PC-3 (cell line): ENCODE measurements at regions not wholly inside any gene's neighbourhood (a gene's known extent, or its start where the extent isn't known, plus 50 kb on each side); places are given as distances from the start of the nearest gene placed in this dataset.
A peak's percentile ranks its signal among the peaks of the same experiment; 100 is the strongest.

Experiments
- ATAC-seq: fragments of 200-7000 bp; cut with Tn5 transposase; 2 replicates; pipeline ENCODE4 v1.9.1; 2020; ENCODE audit warnings: mild to moderate bottlenecking, moderate library complexity
- BruUV-seq: library from RNA; stranded (reverse); fragments of 400-500 nt; replicated peaks from 2 replicates; lab custom pipeline; 2021; lab: Mats Ljungman, UMichigan
- CTCF ChIA-PET: fragments of 300-600 bp; sonication (Branson Sonifier 250); formaldehyde crosslinking; loops from one replicate; lab custom pipeline; 2022; ENCODE audit warnings: antibody characterized with exemption; lab: Charles Lee
- POLR2A ChIA-PET: fragments of 300-600 bp; sonication (Branson Sonifier 250); formaldehyde crosslinking; loops from one replicate; lab custom pipeline; 2022; ENCODE audit warnings: antibody characterized with exemption; ENCODE audit not compliant: unreplicated experiment; lab: Charles Lee
- DNase-seq: peaks from one replicate; pipeline ENCODE4 v3.0.0-alpha.2; 2015
- H2AFZ ChIP-seq: fragments of 300-600 bp; sonication (generic); 2 replicates; pipeline ENCODE4 v1.6.0; 2016; ENCODE audit warnings: antibody characterized with exemption, low read length
- H3F3A ChIP-seq: fragments of 300-600 bp; sonication (generic); one replicate; pipeline ENCODE4 v1.6.0; 2017; ENCODE audit warnings: antibody characterized with exemption, low read length, control low read depth, mild to moderate bottlenecking; ENCODE audit not compliant: unreplicated experiment
- H3K27ac ChIP-seq: fragments of 300-600 bp; sonication (generic); 2 replicates; pipeline ENCODE4 v1.5.1; 2016; ENCODE audit warnings: mild to moderate bottlenecking, low read length
- H3K27me3 ChIP-seq: fragments of 300-600 bp; sonication (generic); 2 replicates; pipeline ENCODE4 v1.6.1; 2016; ENCODE audit warnings: low read length, mixed read lengths
- H3K36me3 ChIP-seq: fragments of 300-600 bp; sonication (generic); 2 replicates; pipeline ENCODE4 v1.6.1; 2016; ENCODE audit warnings: low read depth, mixed run types, low read length, mixed read lengths
- H3K4me1 ChIP-seq: fragments of 300-600 bp; sonication (generic); 2 replicates; pipeline ENCODE4 v1.5.1; 2016; ENCODE audit warnings: low read length; ENCODE audit not compliant: insufficient read depth
- H3K4me2 ChIP-seq: fragments of 300-600 bp; sonication (generic); 2 replicates; pipeline ENCODE4 v1.6.0; 2016; ENCODE audit warnings: low read length
- H3K4me3 ChIP-seq: fragments of 300-600 bp; sonication (generic); 2 replicates; pipeline ENCODE4 v1.5.1; 2016; ENCODE audit warnings: mild to moderate bottlenecking, low read length, mixed read lengths
- H3K79me2 ChIP-seq: fragments of 300-600 bp; sonication (generic); 2 replicates; pipeline ENCODE4 v1.6.1; 2017; ENCODE audit warnings: low read length, mixed read lengths
- H3K9ac ChIP-seq: fragments of 300-600 bp; sonication (generic); 2 replicates; pipeline ENCODE4 v1.6.0; 2016; ENCODE audit warnings: mild to moderate bottlenecking, low read length
- H3K9me2 ChIP-seq: fragments of 300-600 bp; sonication (generic); replicated peaks from 2 replicates; pipeline ENCODE4 v1.6.1; 2016; ENCODE audit warnings: mixed run types, low read length, mixed read lengths
- H3K9me3 ChIP-seq: fragments of 300-600 bp; sonication (generic); 2 replicates; pipeline ENCODE4 v1.6.1; 2016; ENCODE audit warnings: low read length, mixed read lengths
- H4K20me1 ChIP-seq: fragments of 300-600 bp; sonication (generic); 2 replicates; pipeline ENCODE4 v1.6.1; 2016; ENCODE audit warnings: low read length, mixed read lengths
- CTCF ChIP-seq: fragments of 300-600 bp; sonication (generic); conservative IDR thresholded peaks from 2 replicates; pipeline ENCODE4 v1.5.1; 2017; ENCODE audit warnings: antibody characterized with exemption, low read depth, mild to moderate bottlenecking, low read length
- EZH2 ChIP-seq: fragments of 300-600 bp; sonication (generic); IDR thresholded peaks from one replicate; pipeline ENCODE4 v1.6.1; 2017; ENCODE audit warnings: antibody characterized with exemption, mild to moderate bottlenecking, low read length; ENCODE audit not compliant: unreplicated experiment
- EZH2phosphoT487 ChIP-seq: fragments of 300-600 bp; sonication (generic); IDR thresholded peaks from 2 replicates; pipeline ENCODE4 v1.6.1; 2018; ENCODE audit warnings: mild to moderate bottlenecking, antibody characterized with exemption, low read length, borderline replicate concordance
- intact Hi-C: fragments of 100-400 bp; cut with micrococcal nuclease; formaldehyde crosslinking; loops from 2 replicates; pipeline ENCODE4 v1.9.0; 2023

GRCh38 chr3:24545887-24546286 lies 51.2 kb upstream of the THRB start:
- ChIA-PET POLR2A (no interaction called here), CTCF (no interaction called here)
- DNase-seq (peak; percentile 70), ATAC-seq (no peak)
- H2AFZ ChIP-seq: peak overlapping the region; percentile 18
- H3K9me2 ChIP-seq: 0 out of 2 replicates have a peak, but pooled peaks cover 3% of the 10 kb centered on the region
- no peak for TF ChIP-seq CTCF
- intact Hi-C loops: no loop called here
- no peak overlapping the region for H3K27ac ChIP-seq
- H3K9ac ChIP-seq: no peak overlapping the region
- BruUV-seq: no TSS peak
- H3K27me3 ChIP-seq: no peaks in the 10 kb centered on the region
- H3K4me2 ChIP-seq: peak overlapping the region; percentile 3; the same call in 1 of the 2 replicates
- no peak overlapping the region for H3K4me3 ChIP-seq
- no peaks in the 10 kb centered on the region for H3F3A ChIP-seq
- no peaks in the 10 kb centered on the region for H3K9me3 ChIP-seq
- no peaks in the 10 kb centered on the region for H3K79me2 ChIP-seq
- H3K4me1 ChIP-seq: peaks cover 27% of the 10 kb centered on the region
- no peaks in the 10 kb centered on the region for H4K20me1 ChIP-seq
- no peaks in the 10 kb centered on the region for H3K36me3 ChIP-seq

DNA sequence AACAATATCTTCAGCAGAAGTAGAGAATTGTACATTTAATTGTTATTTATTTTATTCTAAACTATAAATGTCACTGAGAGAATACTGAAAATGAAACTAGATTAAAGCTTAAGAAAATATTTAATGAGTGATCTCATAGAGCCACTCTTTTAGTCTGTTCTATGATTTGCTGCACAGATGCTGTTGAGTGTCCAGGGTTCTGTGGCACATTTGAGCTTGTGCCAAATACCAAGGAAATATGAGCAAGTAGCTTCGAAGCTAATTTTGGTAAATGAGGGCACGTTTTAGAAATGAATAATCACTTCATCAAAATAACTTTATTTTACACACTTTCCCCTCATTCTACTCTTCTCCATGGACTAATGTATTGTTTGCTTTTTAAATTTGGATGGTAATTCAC lies 53.6 kb upstream of the THRB start:
- H3F3A ChIP-seq: no peaks in the 10 kb centered on the region
- no peaks in the 10 kb centered on the region for H3K27me3 ChIP-seq
- no peak overlapping the region for H2AFZ ChIP-seq
- 0 out of 2 replicates have a peak, but pooled peaks cover 3% of the 10 kb centered on the region for H3K9me2 ChIP-seq
- POLR2A ChIA-PET: no interaction called here
- H3K4me3 ChIP-seq: no peak overlapping the region
- no peak for TF ChIP-seq EZH2phosphoT487
- TF ChIP-seq CTCF: no peak
- TF ChIP-seq EZH2: no peak
- BruUV-seq: no TSS peak
- no peaks in the 10 kb centered on the region for H3K36me3 ChIP-seq
- intact Hi-C loops: no loop called here
- H3K4me1 ChIP-seq: peaks cover 33% of the 10 kb centered on the region
- no peak for DNase-seq
- H3K4me2 ChIP-seq: no peak overlapping the region
- H3K79me2 ChIP-seq: no peaks in the 10 kb centered on the region
- H4K20me1 ChIP-seq: no peaks in the 10 kb centered on the region
- ATAC-seq: no peak
- CTCF ChIA-PET: no interaction called here
- H3K9ac ChIP-seq: no peak overlapping the region
- no peak overlapping the region for H3K27ac ChIP-seq
- no peaks in the 10 kb centered on the region for H3K9me3 ChIP-seq

- H3K27me3 ChIP-seq: no peaks in the 10 kb centered on the region
- H3K4me2 ChIP-seq: peak overlapping the region; percentile 42
- no peaks in the 10 kb centered on the region for H3K9me3 ChIP-seq
- H3K4me3 ChIP-seq: no peak overlapping the region
- no peaks in the 10 kb centered on the region for H4K20me1 ChIP-seq
- CTCF ChIA-PET: interaction anchor here (0.5 kb wide), 1 partner anchor 405 kb away, joined by 3 read pairs; no protein-coding TSS in a partner anchor
- H3K36me3 ChIP-seq: no peaks in the 10 kb centered on the region
- no TSS peak for BruUV-seq
- H3K9ac ChIP-seq: no peak overlapping the region
- TF ChIP-seq EZH2 (no peak), CTCF (no peak), EZH2phosphoT487 (no peak)
- no peak overlapping the region for H2AFZ ChIP-seq
- DNase-seq (peak; percentile 89), ATAC-seq (peak; percentile 95)
- peaks cover 31% of the 10 kb centered on the region for H3K4me1 ChIP-seq
- H3K79me2 ChIP-seq: no peaks in the 10 kb centered on the region
- intact Hi-C loops: loop anchor here (1.0 to 2.0 kb wide), 2 partner anchors 26 to 40 kb away; no protein-coding TSS in a partner anchor
- POLR2A ChIA-PET: interaction anchor here (0.6 kb wide), 1 partner anchor 34 kb away, joined by 3 read pairs; no protein-coding TSS in a partner anchor
- H3F3A ChIP-seq: no peaks in the 10 kb centered on the region
- H3K9me2 ChIP-seq: 0 out of 2 replicates have a peak, but pooled peaks cover 3% of the 10 kb centered on the region
- no peak overlapping the region for H3K27ac ChIP-seq
Measured at GRCh38 chr3:24550588-24550987, 55.9 kb upstream of the THRB start.
